ENCODE measurements at regions not wholly inside any gene's neighbourhood (a gene's known extent, or its start where the extent isn't known, plus 50 kb on each side); places are given as distances from the start of the nearest gene placed in this dataset.

DNA sequence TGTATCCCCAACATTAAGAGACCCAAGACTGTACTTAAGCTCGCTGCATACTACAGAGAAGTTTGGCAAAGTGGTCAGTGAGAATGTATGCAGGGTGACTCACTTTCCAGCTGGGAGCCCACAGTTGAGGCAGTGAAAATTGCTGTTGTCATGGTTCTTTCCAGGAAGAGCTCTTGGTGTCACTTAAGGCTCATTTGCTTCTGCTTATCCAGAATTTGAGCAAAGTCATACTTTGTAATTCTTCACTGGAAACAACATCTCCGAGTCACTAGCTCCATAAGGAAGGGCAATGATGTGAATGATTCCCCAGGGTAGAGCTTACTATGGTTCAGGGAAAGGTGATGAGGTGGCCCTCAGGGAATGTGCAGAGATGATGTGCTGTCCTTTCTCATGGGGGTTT, 65.4 kb upstream of the FBXL4 start:
- no peak overlapping the region for H3K9ac ChIP-seq (ENCODE audit: low read length)

DNA sequence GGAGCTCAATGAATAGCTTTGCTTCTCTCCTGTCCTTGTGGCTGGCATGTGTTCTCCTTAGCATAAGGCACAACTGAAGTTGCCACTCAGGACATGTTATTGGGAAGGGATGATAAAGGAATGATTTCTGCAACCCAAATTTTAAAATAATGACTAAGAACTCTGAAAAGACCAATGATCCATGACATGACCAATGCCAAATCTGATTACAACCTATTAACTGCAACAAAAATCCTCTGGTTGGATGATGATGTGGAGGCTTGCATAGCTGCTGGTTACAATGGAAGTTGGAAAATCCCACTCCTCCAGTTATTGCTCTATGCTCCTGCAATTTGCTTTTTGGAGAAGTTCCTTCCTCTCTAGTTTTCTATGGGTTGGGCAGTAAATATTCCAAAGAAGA, 63.4 kb upstream of the FBXL4 start:
- Histone ChIP-seq H3K27me3 (ENCODE audit: control insufficient read depth in 1 of 2, insufficient read depth in 2 of 2, low read length in 2 of 2) (no peaks in the 10 kb centered on the region), H3K36me3 (ENCODE audit: insufficient read depth, low read length) (no peaks in the 10 kb centered on the region), H3K27ac (ENCODE audit: low read depth, low read length) (no peak overlapping the region), H3K9me3 (ENCODE audit: low read length) (no peaks in the 10 kb centered on the region), H3K9ac (ENCODE audit: low read length) (no peak overlapping the region), H3K4me3 (ENCODE audit: low read depth in 1 of 2, low read length in 2 of 2) (no peak overlapping the region), H3K4me1 (ENCODE audit: insufficient read depth, low read length) (no peaks in the 10 kb centered on the region)

More for the DNA sequence above, 65.4 kb upstream of the FBXL4 start:
- H3K27me3 ChIP-seq (ENCODE audit: control insufficient read depth in 1 of 2, insufficient read depth in 2 of 2, low read length in 2 of 2), result no peaks in the 10 kb centered on the region
- no peaks in the 10 kb centered on the region for H3K9me3 ChIP-seq (ENCODE audit: low read length)
- no peaks in the 10 kb centered on the region for H3K36me3 ChIP-seq (ENCODE audit: insufficient read depth, low read length)
- H3K4me1 ChIP-seq (ENCODE audit: insufficient read depth, low read length), result no peaks in the 10 kb centered on the region
- no peak overlapping the region for H3K27ac ChIP-seq (ENCODE audit: low read depth, low read length)
- no peak overlapping the region for H3K4me3 ChIP-seq (ENCODE audit: low read depth in 1 of 2, low read length in 2 of 2)

DNA sequence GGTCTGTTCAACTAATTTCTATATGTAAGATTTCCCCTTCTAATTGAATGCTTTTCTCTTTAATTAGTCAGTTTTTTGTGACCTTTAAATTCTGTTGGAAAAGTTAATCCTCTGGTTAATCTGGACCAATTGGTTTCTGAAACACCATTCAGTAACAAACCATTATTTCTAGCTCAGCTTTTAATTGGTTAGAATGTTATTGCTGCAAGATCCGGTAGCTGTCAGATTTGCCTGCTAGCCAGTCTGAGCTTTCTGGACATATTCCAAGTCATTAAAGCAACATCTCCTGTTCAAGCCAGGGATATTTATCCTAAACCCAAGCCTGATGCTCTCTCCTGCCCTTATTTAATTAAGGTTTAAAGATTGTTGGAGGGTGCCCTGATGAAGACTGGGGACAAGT, 55.1 kb upstream of the FBXL4 start:
- Histone ChIP-seq H3K27ac (ENCODE audit: low read depth, low read length) (no peak overlapping the region), H3K9me3 (ENCODE audit: low read length) (no peaks in the 10 kb centered on the region), H3K36me3 (ENCODE audit: insufficient read depth, low read length) (no peaks in the 10 kb centered on the region), H3K27me3 (ENCODE audit: control insufficient read depth in 1 of 2, insufficient read depth in 2 of 2, low read length in 2 of 2) (no peaks in the 10 kb centered on the region), H3K4me1 (ENCODE audit: insufficient read depth, low read length) (no peaks in the 10 kb centered on the region), H3K9ac (ENCODE audit: low read length) (no peak overlapping the region), H3K4me3 (ENCODE audit: low read depth in 1 of 2, low read length in 2 of 2) (no peak overlapping the region)

DNA sequence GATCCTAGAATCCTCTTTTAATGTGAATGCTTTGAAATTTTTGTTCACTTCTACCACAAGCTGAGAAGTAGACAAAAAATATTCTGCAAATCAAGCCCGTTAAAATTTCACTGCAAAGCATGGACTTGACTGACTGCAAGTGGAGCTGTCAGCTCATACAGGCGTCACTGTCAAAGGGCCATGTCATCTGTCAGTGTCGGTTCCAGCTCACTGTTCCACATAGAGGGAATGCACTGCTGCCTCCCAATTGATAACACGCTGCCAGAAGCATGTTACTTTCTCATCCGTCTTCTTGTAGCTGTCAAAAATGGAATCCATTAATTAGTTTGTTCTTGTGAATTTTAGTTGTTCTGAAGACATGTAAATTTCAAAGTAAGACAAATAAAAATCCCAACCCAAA, 50.4 kb upstream of the FBXL4 start:
- H3K9ac ChIP-seq (ENCODE audit: low read length), result no peak overlapping the region
- H3K27me3 ChIP-seq (ENCODE audit: control insufficient read depth in 1 of 2, insufficient read depth in 2 of 2, low read length in 2 of 2), result no peaks in the 10 kb centered on the region
- H3K4me3 ChIP-seq (ENCODE audit: low read depth in 1 of 2, low read length in 2 of 2), result no peak overlapping the region
- no peaks in the 10 kb centered on the region for H3K36me3 ChIP-seq (ENCODE audit: insufficient read depth, low read length)
- H3K27ac ChIP-seq (ENCODE audit: low read depth, low read length), result no peak overlapping the region
- no peaks in the 10 kb centered on the region for H3K4me1 ChIP-seq (ENCODE audit: insufficient read depth, low read length)
- H3K9me3 ChIP-seq (ENCODE audit: low read length), result no peaks in the 10 kb centered on the region
